M059J (cell line): ENCODE measurements at regions not wholly inside any gene's neighbourhood (a gene's known extent, or its start where the extent isn't known, plus 50 kb on each side); places are given as distances from the start of the nearest gene placed in this dataset.

Source experiments
- DNase-seq: peaks from one replicate; pipeline ENCODE4 v3.0.0-alpha.2; 2012; ENCODE audit warnings: low read depth

DNA sequence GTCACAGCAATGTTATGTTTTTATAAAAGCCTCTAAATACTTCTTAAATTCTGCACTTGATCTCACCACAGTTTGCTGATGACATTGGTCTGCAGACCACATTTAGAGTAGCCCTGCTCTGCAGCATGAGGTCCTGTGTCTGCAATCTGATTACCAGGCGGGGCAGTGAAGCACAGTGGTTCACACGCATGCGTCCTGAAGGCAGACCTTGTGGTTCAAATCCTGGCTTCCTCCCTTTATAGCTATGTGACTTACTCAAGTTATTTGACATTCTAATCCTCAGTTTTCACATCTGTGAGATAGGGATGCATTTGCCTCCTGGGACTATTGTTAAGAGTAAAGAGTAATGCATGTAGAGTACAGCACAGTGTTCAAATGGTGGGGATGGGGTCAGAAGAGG, 50.3 kb downstream of the BMAL2 start:
- DNase-seq: no peak

DNA sequence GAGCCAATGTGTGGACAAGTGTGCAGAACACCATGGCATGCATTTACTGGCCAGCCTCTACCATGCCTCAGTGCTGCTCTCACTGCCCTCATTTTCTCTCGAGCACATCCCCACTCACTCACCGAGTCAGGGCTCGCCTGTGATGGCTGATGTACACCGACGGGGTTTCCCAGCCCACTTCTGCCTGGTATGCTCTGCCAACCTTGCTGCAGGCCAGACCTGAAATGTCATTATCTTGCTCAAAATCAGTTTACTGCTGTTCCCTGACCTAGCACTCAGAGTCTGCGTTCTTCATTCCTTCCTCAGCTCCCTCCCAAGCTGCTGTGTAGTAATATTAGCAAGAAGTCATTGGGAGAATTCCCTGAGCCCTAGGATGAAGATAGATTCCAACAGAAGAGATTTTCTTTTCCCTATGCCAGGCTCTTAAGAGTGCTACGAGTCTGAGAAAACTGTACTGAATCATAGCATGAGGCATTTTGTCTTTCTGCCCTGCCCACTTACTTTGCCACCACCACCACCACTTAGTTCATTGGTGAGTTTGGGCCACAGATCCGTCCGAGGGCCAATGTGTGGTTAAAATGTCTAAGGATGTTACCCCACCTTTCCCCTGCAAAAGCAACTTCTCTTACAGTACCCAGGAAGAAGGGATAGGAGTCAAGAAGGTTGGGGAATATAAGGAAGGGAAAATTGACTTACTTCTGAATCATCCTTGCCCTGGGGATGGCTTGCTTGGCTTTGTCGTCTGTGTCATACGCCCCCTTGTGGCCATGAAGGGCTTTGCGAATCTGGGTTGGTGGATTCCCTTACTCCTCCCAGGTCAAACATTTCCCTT, 51.0 kb downstream of the BMAL2 start:
- peak; percentile 81 for DNase-seq

DNA sequence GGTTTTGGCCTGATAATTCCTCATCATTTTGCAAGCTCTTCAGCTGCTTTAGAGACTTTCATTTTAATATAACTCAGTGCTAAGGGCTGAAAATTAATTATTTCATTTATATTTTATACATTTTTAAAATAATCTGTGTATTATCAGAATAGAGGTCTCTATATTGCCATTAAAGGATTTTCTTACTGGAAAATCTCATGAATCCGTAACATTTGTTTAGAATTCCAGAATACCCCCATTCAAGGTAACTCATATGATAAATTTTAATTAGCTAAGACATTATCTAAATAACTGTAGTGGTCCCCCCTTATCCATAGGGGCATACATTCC, 51.6 kb downstream of the BMAL2 start:
- DNase-seq: no peak

DNA sequence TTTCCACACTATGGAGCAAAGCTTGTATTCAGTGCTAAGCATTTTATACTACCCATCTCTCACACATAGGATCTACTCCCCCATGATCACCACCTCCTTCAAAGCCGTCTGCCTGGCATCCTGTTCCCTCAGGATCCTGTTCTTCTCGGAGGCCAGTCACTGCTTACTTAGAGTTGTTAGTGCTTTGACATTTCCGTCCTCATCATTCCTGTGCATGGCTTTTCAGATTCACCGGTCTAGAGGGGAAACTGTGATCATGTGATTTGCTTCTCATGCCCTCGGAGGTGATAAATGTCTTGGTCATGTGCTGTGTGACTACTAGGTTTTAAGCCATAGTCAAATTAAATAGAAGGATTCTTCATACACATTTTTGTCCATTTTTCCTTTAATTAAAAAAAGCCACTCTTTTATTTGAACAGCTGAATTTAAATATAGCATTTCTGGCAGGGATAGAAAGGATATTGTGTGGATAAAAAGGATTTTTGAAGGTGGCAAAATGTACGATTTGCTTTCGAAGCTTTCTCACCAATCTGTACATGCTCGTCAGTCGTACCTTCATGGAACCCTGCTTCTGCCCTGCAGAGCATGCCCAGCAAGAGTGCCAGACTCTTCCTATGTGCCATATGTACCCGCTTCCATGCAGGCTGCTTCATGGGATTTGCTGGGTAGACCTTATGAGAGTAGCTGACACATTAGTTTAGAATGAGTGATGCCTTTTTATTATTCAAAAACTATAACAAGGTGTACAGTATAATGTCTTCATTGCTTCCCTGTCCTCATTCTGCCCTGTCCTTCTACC, 53.3 kb downstream of the BMAL2 start:
- no peak for DNase-seq

DNA sequence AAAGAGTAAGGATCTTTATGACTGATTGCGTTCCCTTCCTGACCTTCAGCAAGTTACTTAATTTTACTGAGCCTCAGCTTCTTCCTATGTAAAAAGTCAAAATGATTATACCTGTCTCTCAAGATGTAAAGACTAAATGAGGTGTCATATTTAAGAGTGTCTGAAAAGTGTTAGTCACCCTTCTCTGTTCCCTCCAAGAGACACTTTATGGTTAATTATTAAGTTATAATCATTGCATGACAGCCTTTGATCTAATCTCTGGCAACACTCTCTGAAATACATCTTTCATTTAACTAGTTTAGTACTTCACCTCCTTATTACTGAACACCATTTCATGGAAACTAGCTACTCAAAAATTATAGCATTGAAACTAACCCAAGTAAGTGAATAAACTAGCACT, 54.8 kb downstream of the BMAL2 start:
- DNase-seq: no peak

DNA sequence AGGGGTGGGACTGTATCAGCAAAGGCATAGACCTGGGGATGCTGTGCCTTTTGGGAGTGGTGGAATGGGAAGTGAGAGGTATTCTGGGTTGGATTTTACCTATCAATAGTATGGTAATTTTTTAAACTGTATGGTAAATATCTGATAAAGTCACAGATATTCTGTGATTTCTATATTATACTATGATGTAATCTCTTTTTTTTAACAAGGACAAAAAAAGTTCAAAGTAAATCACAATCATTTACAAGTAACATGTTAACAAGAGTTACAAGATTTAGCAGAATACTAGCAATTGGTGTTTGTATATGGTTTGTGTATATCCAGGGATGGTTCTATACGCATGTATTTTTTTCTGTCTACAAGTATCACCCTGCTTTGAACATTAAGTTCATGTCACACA, 56.0 kb downstream of the BMAL2 start:
- DNase-seq: no peak

DNA sequence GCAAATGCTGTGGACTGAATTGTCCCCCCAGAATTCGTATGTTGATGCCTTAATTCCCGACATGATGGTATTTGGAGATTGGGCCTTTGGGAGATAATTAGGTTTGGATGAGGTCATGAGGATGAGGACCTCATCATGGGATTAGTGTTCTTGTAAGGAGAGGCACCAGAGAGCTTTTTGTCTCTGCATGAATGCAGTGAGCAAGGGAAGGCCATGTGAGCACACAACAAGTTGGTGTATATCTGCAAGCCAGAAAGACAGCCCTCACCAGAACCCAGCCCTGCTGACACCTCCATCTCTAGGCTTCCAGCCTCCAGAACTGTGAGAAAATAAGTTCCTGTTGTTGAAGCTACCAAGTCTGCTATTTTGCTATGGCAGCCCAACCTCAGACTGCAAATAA, 51.9 kb upstream of the SMCO2 start:
- no peak for DNase-seq

DNA sequence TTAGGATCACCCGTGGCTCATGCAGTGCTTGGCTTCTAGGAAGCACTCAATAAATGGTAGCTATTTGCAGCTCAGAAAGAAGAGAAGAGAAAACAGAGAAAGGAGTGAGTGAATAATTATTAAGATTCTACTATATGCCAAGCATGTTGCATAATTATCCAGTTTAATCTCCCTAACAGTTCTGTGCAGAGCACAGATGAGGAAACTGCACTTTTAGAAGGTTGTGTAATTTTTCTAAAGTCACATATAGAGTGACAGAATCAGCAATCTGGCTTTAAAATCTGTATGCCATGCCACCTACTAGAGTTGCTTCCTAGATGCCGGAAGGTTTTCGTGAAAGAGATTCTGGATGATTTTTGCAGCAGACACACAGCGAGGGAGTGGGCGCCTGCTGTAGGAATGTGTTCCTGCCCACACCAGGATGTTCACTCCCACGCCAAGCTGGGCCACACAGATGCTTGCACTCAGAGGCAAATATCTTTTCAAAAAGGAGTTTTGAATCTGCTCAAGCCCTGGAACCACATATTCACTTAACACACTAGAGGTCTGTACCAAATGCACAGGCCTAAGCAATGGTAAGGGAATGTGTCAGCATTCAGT, 50.2 kb upstream of the SMCO2 start:
- no peak for DNase-seq
